Activated CD8-positive, alpha-beta memory T cell treated with anti-CD3 and anti-CD28 coated beads, Interleukin-2, amount 10 ng/mL, durations not matched to agents 7 days and 5 days (primary cell): ENCODE measurements at regions not wholly inside any gene's neighbourhood (a gene's known extent, or its start where the extent isn't known, plus 50 kb on each side); places are given as distances from the start of the nearest gene placed in this dataset.
"Not testable (repeated sequence)": the region's sequence is repeated elsewhere in the genome, so short reads cannot be mapped to it uniquely, and the experiment has no call there.

Experiments used
- ATAC-seq: fragments of 150-1000 bp; cut with Tn5 transposase; one replicate; pipeline ENCODE4 v1.10.0; 2021; ENCODE audit warnings: moderate library complexity
- CTCF ChIA-PET: fragments of 350-600 bp; sonication (Branson Sonifier 250); formaldehyde crosslinking; loops from one replicate; lab custom pipeline; 2021; ENCODE audit warnings: antibody characterized with exemption; lab: Charles Lee
- DNase-seq: peaks from one replicate; pipeline ENCODE4 v3.0.0-alpha.2; 2020
- H3K27ac Mint-ChIP-seq: one replicate; pipeline ENCODE4 v1.8.0; 2021; ENCODE audit warnings: mild to moderate bottlenecking, mixed read lengths
- H3K27me3 Mint-ChIP-seq: one replicate; pipeline ENCODE4 v1.8.0; 2021; ENCODE audit warnings: mixed read lengths
- H3K36me3 Mint-ChIP-seq: one replicate; pipeline ENCODE4 v1.8.0; 2021; ENCODE audit warnings: mild to moderate bottlenecking, mixed read lengths
- H3K4me1 Mint-ChIP-seq: one replicate; pipeline ENCODE4 v1.8.0; 2021; ENCODE audit warnings: mixed read lengths
- H3K4me3 Mint-ChIP-seq: one replicate; pipeline ENCODE4 v1.8.0; 2021; ENCODE audit warnings: mild to moderate bottlenecking, moderate library complexity, mixed read lengths
- H3K9me3 Mint-ChIP-seq: one replicate; pipeline ENCODE4 v1.8.0; 2022; ENCODE audit warnings: low read depth, mixed read lengths

- peaks cover 14% of the 10 kb centered on the region for H3K27me3 Mint-ChIP-seq
- CTCF ChIA-PET: interaction anchor here (0.7 to 3.9 kb wide), 40 partner anchors 8 to 547 kb away, joined by 3 to 20 read pairs (median 5); partner anchors contain the start of genes CCDC167 and CMTR1
- no peaks in the 10 kb centered on the region for H3K9me3 Mint-ChIP-seq
- no peaks in the 10 kb centered on the region for H3K36me3 Mint-ChIP-seq
- H3K27ac Mint-ChIP-seq: no peak overlapping the region
- no peak for DNase-seq
- H3K4me1 Mint-ChIP-seq: no peaks in the 10 kb centered on the region
- H3K4me3 Mint-ChIP-seq: no peak overlapping the region
- ATAC-seq: no peak
These were observed 65.8 kb upstream of the CCDC167 start for GRCh38 chr6:37565267-37566110.

DNA sequence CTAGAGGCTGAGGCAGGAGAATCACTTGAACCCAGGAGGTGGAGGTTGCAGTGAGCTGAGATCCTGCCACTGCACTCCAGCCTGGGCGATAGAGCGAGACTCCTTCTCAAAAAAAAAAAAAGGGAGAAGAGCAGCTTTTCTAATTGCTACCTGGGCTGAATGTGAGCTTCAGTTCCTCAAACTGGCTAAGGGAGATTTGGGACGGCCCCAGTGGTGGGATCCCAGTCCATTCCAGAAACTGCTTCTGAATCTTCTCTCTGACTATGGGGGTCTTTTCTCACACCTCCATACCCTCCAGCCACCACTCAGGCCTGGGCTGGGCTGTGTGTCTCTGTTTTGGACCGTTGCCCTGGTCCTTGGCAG, 63.2 kb upstream of the CCDC167 start:
- not testable (repeated sequence) for H3K27ac Mint-ChIP-seq, H3K4me1 Mint-ChIP-seq, DNase-seq, ATAC-seq, H3K36me3 Mint-ChIP-seq, H3K9me3 Mint-ChIP-seq, H3K4me3 Mint-ChIP-seq
- H3K27me3 Mint-ChIP-seq: peaks cover 19% of the 10 kb centered on the region
- CTCF ChIA-PET: interaction anchor here (1.3 to 2.0 kb wide), 3 partner anchors 15 to 931 kb away, joined by 3 to 6 read pairs (median 4); no protein-coding TSS in a partner anchor

GRCh38 chr6:37561361-37561760, 61.7 kb upstream of the CCDC167 start:
- ATAC-seq (no peak), DNase-seq (no peak)
- Mint-ChIP-seq H3K27ac (no peak overlapping the region), H3K36me3 (no peaks in the 10 kb centered on the region), H3K4me1 (peaks cover 9% of the 10 kb centered on the region), H3K4me3 (no peak overlapping the region), H3K9me3 (no peaks in the 10 kb centered on the region), H3K27me3 (peaks cover 19% of the 10 kb centered on the region)
- CTCF ChIA-PET: no interaction called here

DNA sequence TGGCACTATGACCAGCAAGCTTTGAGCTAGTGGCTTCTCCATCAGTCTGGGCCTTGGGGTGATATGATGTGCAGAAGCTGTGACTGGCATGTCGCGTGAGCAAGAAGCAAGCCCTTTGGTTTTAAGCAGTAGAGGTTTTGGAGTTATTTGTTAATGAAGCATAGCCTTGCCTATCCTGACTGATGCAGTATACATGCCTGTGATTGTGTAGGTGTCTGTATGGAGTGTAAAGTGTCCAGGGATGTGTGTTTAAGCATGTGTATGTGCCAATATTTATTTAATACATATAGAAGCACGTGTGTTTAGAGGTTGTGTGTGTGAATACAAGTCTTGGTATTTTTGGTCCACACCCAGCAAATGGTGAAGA, 61.0 kb upstream of the CCDC167 start:
- no peak overlapping the region for H3K27ac Mint-ChIP-seq
- H3K4me1 Mint-ChIP-seq: peaks cover 9% of the 10 kb centered on the region
- peaks cover 19% of the 10 kb centered on the region for H3K27me3 Mint-ChIP-seq
- no peak overlapping the region for H3K4me3 Mint-ChIP-seq
- H3K36me3 Mint-ChIP-seq: no peaks in the 10 kb centered on the region
- H3K9me3 Mint-ChIP-seq: no peaks in the 10 kb centered on the region
- DNase-seq (no peak), ATAC-seq (no peak)
- CTCF ChIA-PET: interaction anchor here (1.7 kb wide), 1 partner anchor 42 kb away, joined by 4 read pairs; no protein-coding TSS in a partner anchor

- no peaks in the 10 kb centered on the region for H3K36me3 Mint-ChIP-seq
- H3K4me1 Mint-ChIP-seq: peaks cover 9% of the 10 kb centered on the region
- CTCF ChIA-PET: interaction anchor here (1.1 to 1.7 kb wide), 3 partner anchors 10 to 41 kb away, joined by 3 to 4 read pairs (median 3); no protein-coding TSS in a partner anchor
- H3K4me3 Mint-ChIP-seq: no peak overlapping the region
- DNase-seq: no peak
- H3K27me3 Mint-ChIP-seq: peaks cover 10% of the 10 kb centered on the region
- no peak for ATAC-seq
- H3K9me3 Mint-ChIP-seq: no peaks in the 10 kb centered on the region
- no peak overlapping the region for H3K27ac Mint-ChIP-seq
These were observed 59.8 kb upstream of the CCDC167 start for GRCh38 chr6:37559501-37559900.

- ATAC-seq (no peak), DNase-seq (no peak)
- Mint-ChIP-seq H3K27me3 (peaks cover 8% of the 10 kb centered on the region), H3K36me3 (no peaks in the 10 kb centered on the region), H3K4me3 (no peak overlapping the region), H3K4me1 (peaks cover 12% of the 10 kb centered on the region), H3K9me3 (no peaks in the 10 kb centered on the region), H3K27ac (no peak overlapping the region)
- CTCF ChIA-PET: interaction anchor here (1.1 to 1.7 kb wide), 3 partner anchors 10 to 41 kb away, joined by 3 to 4 read pairs (median 3); no protein-coding TSS in a partner anchor
These were observed 59.4 kb upstream of the CCDC167 start for GRCh38 chr6:37559050-37559449.

GRCh38 chr6:37558646-37559045, 59.0 kb upstream of the CCDC167 start:
- CTCF ChIA-PET: interaction anchor here (0.7 to 1.5 kb wide), 3 partner anchors 9 to 21 kb away, joined by 3 read pairs; no protein-coding TSS in a partner anchor

DNA sequence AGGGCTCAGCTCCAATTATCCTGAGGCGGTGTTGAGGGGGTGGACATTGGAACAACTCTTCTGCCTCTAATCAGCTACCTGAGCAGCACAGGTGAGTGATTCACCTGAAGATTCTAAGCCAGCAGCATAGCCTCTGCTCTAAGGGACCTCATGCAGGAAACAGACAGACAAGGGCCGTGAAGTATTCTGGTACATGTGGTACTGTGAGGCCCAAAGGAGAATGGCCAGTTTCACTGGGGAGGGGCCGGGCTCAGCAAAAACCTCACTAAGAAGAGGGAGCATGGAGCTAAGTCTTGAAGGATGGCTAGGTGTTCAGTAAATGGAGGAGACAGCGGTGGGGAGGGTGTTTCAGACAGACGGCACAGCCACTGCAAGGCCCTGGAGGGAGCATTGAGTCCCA, 58.5 kb upstream of the CCDC167 start:
- Mint-ChIP-seq H3K27ac (no peak overlapping the region), H3K36me3 (no peaks in the 10 kb centered on the region), H3K4me3 (no peak overlapping the region), H3K4me1 (peaks cover 21% of the 10 kb centered on the region), H3K27me3 (peaks cover 8% of the 10 kb centered on the region), H3K9me3 (no peaks in the 10 kb centered on the region)
- DNase-seq: no peak
- CTCF ChIA-PET: interaction anchor here (0.7 to 1.1 kb wide), 2 partner anchors 8 to 22 kb away, joined by 3 read pairs; no protein-coding TSS in a partner anchor
- no peak for ATAC-seq

More at GRCh38 chr6:37558646-37559045, 59.0 kb upstream of the CCDC167 start:
- ATAC-seq: no peak
- H3K4me3 Mint-ChIP-seq: no peak overlapping the region
- DNase-seq: no peak
- no peaks in the 10 kb centered on the region for H3K9me3 Mint-ChIP-seq
- H3K27ac Mint-ChIP-seq: no peak overlapping the region
- H3K27me3 Mint-ChIP-seq: peaks cover 8% of the 10 kb centered on the region
- H3K4me1 Mint-ChIP-seq: peaks cover 16% of the 10 kb centered on the region
- H3K36me3 Mint-ChIP-seq: no peaks in the 10 kb centered on the region

DNA sequence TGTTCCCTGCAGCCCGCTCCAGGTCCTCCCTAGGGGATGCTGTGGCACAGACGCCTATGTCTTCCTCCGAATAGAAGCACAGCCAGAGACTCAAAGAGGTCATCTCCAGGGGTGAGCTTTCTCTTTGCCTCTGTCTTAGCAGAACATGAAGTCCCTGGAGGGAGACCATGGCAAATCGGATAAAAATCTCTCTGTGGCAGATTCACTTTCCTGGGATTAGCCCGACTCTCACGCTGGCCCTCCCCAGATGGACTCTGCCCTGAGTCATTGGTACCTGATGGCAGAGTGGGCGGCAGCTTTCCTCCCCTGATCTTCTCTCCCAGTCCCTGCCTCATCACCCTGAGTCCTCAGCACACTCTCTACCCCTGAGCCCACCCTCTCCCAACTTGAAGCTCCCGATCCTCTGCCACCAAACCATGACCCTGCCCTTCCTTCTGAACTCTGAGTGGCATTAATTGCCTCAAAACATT, 58.0 kb upstream of the CCDC167 start:
- Mint-ChIP-seq H3K27ac (no peak overlapping the region), H3K27me3 (peaks cover 8% of the 10 kb centered on the region), H3K9me3 (no peaks in the 10 kb centered on the region), H3K4me3 (no peak overlapping the region), H3K4me1 (peaks cover 24% of the 10 kb centered on the region), H3K36me3 (no peaks in the 10 kb centered on the region)
- no peak for DNase-seq
- CTCF ChIA-PET: interaction anchor here (1.1 kb wide), 1 partner anchor 8 kb away, joined by 3 read pairs; no protein-coding TSS in a partner anchor
- ATAC-seq: no peak

DNA sequence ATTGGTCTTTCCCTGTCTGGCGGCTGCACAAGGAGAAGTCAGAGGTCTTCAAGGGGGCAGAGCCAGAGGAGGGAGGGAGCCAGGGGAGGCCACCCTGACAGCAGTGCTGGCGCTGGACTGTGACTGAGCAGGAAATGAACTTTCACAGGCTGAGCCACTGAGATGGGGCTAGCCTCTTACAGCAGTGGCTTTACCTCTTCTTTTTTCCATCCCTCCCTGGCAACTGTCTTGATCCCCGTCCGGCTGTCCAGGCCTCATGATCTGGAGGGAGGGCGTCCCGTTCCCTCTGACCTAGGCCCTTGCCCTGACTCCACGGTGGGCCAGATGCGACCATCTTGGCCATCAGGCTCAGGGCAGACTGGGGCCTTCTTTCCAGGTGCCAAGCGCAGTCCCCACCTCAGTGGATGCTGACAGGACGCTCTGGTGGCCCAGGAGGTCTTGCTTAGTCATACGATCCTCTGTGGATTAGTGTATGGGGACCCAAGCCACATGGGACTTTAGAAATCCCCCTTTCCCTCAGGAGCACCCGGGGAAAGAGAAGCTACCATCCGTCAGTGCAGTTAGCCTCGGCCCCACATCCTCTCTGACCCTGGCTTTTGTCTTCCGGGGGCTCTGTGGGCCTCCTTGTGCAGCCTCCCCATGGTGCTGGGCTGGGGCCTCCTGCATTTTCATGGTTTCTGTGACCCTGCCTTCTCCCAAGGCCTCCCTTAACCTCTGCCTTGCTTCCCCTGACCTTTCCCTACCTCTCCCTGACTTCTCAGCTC, 57.4 kb upstream of the CCDC167 start:
- no peak for DNase-seq
- CTCF ChIA-PET: interaction anchor here (1.1 to 1.9 kb wide), 2 partner anchors 9 kb away, joined by 3 to 8 read pairs; no protein-coding TSS in a partner anchor
- H3K4me1 Mint-ChIP-seq: peaks cover 24% of the 10 kb centered on the region
- no peak for ATAC-seq
- no peak overlapping the region for H3K4me3 Mint-ChIP-seq
- no peaks in the 10 kb centered on the region for H3K36me3 Mint-ChIP-seq
- H3K27ac Mint-ChIP-seq: no peak overlapping the region
- H3K27me3 Mint-ChIP-seq: peaks cover 8% of the 10 kb centered on the region
- no peaks in the 10 kb centered on the region for H3K9me3 Mint-ChIP-seq

GRCh38 chr6:37555040-37555781, 55.5 kb upstream of the CCDC167 start:
- Mint-ChIP-seq H3K27me3 (peaks cover 7% of the 10 kb centered on the region), H3K27ac (no peak overlapping the region), H3K4me3 (no peak overlapping the region), H3K9me3 (no peaks in the 10 kb centered on the region), H3K36me3 (no peaks in the 10 kb centered on the region), H3K4me1 (peaks cover 24% of the 10 kb centered on the region)
- ATAC-seq: no peak
- DNase-seq: no peak
- CTCF ChIA-PET: interaction anchor here (1.9 kb wide), 1 partner anchor 10 kb away, joined by 8 read pairs; no protein-coding TSS in a partner anchor

GRCh38 chr6:37554480-37554819, 54.8 kb upstream of the CCDC167 start:
- DNase-seq (no peak), ATAC-seq (no peak)
- CTCF ChIA-PET: interaction anchor here (1.3 to 1.6 kb wide), 2 partner anchors 16 to 70 kb away, joined by 4 to 9 read pairs; no protein-coding TSS in a partner anchor
- no peaks in the 10 kb centered on the region for H3K9me3 Mint-ChIP-seq
- H3K4me1 Mint-ChIP-seq: peaks cover 22% of the 10 kb centered on the region
- no peak overlapping the region for H3K4me3 Mint-ChIP-seq
- no peaks in the 10 kb centered on the region for H3K27me3 Mint-ChIP-seq
- H3K36me3 Mint-ChIP-seq: no peaks in the 10 kb centered on the region
- H3K27ac Mint-ChIP-seq: no peak overlapping the region
